ENCODE measurements at regions not wholly inside any gene's neighbourhood (a gene's known extent, or its start where the extent isn't known, plus 50 kb on each side); places are given as distances from the start of the nearest gene placed in this dataset.

DNA sequence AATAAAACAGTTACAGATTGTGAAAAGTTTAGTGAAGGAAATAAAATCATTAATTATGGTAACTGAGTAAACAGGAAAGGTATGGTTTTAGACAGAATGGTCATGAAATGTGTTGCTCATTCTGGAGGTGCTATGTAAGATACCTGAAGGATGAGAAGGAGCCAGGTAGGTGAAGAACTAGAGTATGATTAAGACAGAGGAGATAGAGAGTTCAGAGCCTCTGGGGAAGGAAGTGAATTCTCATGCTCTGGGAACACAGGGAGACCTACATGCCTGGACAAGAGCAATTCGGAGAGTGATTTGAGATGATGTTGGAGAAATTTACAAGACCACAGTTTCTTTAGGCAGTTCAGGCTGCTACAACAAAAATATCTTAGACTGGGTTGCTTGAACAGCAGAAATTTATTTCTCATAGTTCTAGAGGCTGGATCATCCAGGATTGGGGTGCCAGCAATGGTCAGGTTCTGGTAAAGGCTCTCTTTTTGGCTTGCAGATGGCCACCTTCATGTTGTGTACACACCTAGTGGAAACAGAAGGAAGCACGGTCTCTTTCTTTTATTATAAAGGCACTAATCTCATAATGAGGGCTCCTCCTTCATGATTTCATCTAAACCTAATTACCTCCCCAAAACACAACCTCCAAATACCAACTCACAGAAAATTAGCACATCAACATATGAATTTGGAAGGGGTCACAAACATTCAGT, 1416.1 kb downstream of the PCDH7 start:
- DNase-seq (ENCODE audit: low read depth) = no peak

DNA sequence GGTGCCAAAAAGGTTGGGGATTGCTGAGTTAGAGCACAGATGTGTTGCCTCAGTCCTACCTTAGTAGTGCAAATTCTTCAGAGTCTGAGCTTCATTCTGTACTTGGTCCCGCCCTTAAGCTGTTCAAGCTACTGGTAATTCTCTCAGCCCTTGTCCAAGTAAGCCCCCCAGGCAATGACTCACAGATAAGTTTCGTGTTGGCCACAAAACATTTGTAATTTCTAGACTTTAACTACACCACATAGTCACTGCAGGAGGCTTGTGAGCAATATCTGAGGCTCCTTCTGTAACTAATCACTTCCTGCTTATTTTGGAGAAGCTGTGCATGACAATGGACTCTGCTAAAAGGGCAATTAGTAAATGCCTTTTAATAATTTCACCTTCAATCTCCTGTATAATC, 1420.5 kb downstream of the PCDH7 start:
- DNase-seq (ENCODE audit: low read depth) = peak; percentile 74

DNA sequence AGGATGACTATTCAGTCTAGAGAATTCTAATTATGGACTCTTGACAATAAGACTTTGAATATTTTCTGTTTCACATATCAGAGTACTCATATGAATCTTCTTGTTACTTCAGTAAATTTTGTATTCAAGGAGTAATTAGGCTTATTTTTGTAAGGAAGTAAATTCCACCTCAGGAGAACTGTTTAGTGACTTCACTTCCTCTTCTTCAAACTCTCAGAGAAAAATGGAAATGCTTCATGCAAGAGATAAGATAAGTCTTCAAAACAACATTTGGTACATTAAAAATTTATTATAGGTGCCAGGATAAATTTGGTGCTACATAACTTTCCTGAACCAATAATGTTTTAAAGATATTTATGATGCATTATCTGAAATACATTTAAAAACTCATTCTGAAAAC, 1421.9 kb downstream of the PCDH7 start:
- no peak for DNase-seq (ENCODE audit: low read depth)

DNA sequence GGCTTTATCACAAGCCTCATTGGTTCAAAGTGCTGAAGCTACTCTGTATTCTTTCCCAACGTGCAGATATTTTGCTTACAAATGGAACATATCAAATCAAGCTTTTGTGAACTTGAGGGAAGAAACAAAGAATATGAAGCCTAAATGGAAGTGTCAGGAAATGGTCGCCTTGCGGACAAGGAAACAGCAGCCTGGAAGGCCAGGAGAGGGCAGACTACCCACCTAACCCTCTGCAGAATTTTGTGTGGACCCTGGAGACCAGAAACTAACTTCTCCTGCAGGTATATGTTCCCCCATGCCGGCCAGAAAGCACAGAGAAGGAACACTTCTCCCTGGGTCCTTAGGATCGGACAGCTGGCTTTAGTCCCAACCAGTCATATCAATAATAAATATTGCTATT, 1425.8 kb downstream of the PCDH7 start:
- DNase-seq (ENCODE audit: low read depth) = no peak

DNA sequence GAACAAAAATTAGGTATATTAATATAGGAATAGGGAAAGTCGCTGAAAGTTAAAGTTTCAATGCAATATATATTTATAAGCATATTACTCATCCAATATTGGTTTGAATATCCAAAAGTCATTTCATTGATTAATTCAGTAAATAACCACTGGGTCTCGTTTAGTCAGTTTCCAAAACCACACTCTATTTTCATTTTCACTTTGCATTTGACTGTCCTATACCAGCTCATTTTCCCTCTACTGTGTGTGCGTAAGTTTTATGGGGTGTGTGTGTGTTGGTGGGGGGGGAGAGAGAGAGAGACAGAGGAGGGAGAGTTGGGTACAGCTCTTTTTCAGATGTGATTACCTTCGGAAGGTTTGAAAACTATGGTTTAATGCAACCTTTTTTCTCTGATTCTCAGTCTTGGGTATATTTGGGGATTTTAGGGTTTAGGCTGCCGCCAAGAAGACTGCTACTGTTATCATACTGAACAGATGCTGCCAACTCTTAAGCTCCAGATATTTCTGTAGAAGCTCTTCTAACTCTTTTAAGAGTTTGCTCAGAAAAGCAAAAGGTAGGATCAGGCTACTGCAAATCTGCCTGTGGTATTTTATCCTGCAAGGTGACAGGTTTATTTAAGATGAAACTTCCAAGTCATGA, 1427.4 kb downstream of the PCDH7 start:
- peak; percentile 20 for DNase-seq (ENCODE audit: low read depth)

DNA sequence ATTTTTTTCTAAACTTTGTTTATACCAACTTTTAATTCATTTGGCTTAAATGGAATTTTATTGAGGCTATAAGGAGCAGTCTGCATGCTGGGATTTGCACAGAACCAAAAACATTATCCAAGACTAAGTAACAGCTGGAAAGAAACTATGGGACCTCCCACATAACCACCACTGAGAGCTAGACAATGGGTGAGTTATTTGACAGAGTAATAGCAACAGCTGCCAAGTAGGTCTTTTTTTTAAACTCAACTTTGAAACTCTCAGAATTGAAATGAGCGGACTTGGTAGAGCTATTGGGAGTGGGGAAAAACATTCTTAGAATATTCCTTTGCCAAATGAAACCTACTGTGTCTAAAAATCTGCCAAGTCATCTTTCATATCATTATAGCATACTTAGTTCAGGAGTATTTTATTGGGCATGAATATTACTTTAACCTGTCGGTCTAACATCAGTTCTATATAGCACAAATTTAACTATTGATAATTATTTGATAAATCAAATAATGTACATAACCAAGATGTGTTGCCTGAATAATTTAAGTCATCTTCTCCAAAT, 1428.0 kb downstream of the PCDH7 start:
- peak; percentile 81 for DNase-seq (ENCODE audit: low read depth)

DNA sequence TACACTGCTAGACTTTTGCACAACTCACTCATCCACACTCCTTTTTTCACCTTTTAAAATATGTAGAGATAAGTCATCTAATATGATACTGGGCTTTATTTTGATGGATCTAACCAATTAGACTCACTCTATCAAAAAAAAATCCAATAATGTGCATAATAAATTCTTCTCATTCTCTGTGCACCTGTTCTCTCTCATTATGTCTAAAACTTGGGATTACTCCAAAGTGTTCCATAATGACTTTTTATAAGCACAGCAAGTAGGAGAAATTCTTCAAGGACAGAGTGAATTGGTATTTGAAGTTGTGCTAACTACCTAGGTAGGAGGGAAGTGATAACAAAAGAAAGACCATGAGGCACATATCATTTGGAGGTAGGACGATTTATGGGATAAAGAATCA, 1438.8 kb downstream of the PCDH7 start:
- DNase-seq (ENCODE audit: low read depth) = no peak

DNA sequence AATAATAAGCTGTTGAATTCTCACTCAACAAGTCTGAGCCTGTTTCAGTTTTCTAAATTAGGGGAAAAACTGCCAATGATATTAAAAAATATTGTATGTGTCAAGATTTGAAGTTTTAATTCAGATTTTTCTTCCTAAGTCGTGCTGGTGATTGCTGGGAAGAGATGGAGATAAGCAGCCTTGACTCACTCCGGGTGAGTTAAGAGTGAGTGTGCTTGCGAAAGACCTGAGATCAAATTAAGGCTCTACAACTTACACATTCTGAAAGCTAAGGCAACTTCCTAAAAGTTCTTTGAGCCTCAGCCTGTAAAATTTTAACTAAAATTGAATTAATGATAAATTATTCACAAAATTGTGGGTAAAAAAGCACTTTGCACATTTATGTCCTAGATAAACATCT, 1441.2 kb downstream of the PCDH7 start:
- peak; percentile 15 for DNase-seq (ENCODE audit: low read depth)

DNA sequence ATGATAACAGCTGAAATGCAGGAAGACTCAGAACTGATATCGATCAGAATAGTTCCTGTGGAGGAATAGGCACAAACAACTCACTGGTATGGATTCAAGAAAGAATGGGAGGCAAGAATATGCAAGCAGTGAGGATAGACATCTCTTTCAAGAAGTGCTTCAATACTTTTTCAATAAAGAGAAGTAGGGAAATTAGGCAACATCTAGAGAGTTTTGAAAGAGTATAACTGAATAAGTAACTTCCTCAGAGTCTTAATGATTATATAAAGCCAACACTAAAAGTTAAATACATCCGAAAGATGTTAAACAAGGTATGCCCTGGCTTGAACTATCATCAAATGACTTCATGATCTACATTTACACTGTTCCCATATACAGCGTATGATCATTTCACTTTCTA, 1443.0 kb downstream of the PCDH7 start:
- DNase-seq (ENCODE audit: low read depth) = no peak

DNA sequence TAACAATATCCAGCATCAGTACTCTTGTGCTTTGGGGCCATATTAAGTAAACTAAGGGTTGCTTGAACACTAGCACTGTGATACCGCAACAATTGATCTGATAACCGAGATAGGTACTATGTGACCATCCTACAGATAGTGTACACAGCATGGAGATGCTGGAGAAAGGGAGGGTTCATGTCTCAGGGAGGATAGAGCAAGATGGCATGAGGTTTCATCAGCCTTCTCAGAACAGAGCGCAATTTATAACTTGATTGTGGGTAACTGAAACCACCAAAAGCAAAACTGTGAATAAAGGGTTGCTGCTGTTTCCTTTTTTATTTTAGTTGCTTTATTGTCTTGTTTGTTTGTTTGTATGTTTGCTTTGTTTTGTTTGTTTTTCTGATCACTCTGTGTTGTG, 1449.7 kb downstream of the PCDH7 start:
- no peak for DNase-seq (ENCODE audit: low read depth)

DNA sequence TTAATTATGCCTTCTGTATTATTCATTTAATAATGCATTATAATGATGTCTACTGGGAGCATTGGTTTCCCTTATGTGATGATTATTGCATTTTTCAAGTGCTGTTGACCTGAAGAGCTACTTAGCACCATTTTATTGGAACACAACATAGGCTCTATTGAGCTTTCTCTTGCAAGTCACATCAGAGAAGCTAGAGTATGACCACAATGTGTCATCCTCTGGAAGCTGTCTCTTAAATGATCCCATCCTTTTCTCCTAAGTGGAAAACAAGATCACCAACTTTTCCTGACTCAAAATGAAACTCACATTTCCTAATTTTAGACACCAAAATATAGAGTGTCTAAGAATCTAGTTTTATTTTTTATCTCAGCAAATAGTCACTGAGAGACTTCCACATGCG, 1451.9 kb downstream of the PCDH7 start:
- DNase-seq (ENCODE audit: low read depth) = peak; percentile 6

DNA sequence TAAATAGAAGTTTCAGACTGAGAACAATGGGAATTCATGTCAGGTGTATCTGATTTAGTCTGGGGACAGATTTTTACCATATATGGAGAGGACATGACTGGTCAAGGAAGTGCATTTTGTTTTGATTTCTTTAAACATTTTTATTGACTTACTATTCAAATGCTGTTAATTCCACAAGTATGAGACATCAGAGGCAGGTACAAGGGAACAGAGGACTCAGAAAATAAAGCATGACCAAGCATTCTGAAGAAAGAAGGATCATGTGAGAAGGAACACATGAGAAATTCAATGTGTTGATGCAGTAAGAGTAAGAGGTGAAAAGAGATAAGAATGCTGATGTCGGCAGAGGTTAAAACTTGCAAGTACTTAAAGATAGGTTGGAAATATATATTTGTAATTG, 1452.6 kb downstream of the PCDH7 start:
- peak; percentile 37 for DNase-seq (ENCODE audit: low read depth)

DNA sequence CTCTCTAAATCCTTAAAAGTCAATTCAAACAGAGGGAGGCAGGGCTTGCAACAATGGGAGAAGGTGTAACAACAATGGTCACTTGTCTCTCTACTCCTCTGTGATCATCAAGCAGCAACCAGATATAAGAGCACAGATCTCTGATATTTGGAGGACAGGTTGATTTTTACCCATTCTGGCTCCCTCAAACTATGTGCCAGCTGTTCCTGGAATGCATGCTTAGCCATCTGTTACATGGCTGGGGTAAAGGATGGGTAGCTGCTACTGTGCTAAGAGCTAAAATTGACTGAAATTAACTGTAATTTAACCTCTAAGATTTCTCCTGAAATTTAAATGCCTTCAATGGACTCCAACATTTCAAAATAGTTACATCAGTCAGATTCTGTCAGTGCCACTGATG, 1459.9 kb downstream of the PCDH7 start:
- peak; percentile 7 for DNase-seq (ENCODE audit: low read depth)

DNA sequence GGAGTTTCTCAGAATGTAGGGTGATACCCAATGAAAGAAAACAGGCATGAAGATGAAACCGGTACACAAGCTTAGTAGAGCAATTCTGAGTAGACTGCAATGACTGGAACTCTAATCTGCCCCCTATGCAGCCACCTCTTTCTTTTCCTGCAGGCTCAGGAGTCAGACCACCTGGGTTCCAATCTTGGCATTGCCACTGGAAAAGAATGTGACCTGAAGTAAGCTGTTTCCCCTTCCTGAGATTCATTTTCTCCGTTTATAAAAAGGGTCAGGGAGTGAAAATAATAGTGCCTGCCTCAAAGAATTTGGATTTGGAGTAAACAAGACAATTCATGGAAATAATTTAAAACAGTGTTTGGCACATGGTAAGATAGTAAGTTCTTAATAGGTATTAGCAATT, 1464.0 kb downstream of the PCDH7 start:
- no peak for DNase-seq (ENCODE audit: low read depth)

DNA sequence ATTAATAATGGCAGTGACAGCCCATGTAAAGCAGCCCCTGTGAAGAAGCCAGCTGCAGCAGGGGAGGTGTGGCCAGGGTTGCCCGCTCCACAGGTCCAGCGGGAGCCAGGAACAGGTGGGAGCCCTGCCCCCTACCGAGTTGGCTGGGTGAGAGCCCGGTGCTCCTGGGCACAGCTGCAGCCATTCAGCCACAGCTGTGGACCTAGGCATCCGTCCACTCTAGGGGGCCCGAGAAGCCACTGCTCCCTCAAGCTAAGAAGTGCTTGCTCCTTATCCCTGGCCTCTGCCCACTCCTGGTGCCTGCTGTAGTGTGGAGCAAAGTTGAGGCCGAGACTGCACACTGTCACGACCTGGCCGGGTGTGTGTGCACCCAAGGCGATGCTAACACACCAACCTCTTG, 1469.0 kb downstream of the PCDH7 start:
- DNase-seq (ENCODE audit: low read depth) = no peak

DNA sequence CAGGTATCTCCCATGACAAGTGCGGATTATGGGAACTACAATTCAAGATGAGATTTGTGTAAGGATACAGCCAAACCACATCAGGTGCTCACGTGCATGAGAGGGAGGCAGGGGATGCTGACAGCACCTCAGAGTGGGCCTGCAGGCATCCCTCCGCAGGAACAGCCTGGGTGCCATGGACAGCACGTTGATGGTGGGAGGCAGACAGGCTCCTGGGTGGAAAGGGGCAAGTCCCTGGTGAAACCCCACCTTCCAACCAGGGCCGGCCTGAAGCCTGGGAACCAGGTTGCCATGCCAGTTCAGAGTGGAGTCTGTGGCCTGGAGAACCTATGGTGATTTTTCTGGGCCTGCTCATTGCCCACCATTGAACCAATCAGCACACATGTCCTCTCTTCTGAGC, 1469.6 kb downstream of the PCDH7 start:
- no peak for DNase-seq (ENCODE audit: low read depth)

DNA sequence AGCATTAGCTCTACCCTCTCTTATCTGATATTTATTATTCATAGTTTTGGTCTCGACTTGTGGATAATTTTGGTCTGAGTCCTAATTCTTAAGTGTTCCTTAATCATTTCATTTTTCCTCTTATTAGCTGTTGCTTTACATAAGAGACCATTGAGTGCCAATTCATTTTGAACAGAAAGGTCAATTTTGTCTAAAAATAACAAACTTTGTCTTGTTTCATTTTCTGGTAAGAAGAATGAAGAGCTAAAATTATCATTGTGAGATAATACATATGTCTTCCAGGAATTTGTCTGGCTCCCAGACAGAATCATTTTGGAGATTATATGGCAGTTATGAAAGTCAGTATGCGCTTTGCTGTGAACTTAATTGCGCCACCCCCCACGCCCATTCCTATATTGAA, 1471.8 kb downstream of the PCDH7 start:
- no peak for DNase-seq (ENCODE audit: low read depth)

DNA sequence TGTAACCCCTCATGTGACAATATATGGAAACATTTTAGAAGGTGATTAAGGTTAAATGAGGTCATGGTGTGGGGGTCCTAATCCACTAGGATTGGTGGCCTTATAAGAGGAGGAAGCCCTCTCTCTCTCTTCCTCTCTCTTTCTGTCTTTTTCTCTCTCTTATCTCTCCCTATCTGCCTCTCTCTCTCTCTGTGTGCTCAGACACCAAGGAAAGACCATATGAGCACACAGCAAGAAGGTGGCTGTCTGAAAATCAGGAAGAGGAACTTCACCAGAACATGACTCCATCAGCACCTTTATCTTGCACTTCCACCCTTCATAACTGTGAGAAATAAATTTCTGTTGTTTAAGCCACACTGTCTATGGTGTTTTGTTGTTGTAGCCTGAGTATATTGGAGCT, 1472.2 kb downstream of the PCDH7 start:
- no peak for DNase-seq (ENCODE audit: low read depth)

DNA sequence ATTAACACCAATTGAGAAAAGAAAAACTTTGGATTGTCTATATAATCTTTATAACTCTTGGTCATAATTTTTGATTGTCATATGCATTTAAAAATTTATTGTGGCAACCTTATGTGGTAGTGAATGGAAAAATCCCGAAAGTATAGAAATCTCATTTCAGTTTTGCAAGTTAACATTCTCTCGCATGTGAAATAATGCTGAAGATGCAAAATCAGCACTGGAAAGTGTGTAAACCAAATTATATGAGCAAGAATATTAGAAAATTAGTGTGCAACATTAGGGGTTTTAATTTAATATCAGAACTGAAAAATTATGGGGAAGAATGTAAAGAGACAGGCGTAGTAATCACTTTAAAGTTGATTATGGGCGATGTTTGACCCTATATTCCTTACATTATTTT, 1472.8 kb downstream of the PCDH7 start:
- DNase-seq (ENCODE audit: low read depth) = no peak

DNA sequence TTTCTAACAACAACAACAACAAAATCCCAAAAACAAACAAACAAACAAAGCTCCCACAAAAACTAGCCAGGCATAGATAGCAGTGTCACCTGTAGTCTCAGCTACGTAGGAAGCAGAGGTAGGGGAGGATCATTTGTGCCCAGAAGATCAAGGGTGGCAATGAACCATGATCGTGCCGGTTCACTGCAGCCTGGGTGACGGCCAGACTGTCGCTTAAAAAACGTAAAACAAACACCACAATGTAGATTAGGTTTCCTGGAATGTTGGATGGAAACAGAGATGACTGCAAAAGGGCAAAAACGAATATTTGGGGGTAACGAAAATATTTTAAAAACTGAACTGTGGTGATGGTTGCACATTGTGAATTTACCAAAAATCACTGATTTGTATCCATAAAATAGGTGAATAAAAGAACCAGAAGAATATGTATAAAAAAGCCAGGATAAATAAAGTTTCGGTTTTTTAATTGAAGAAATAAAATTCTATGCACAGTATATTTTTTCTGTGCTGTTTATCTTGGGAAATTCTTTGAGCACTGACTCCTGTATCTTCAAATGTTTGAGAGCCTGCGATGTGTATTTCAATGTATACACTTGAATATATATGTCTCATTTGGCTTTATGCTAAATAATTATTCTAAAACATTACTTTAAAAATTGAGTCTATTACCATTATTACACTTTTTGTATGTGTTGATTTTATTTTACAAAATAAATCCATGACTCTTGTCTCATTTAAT, 1477.0 kb downstream of the PCDH7 start:
- no peak for DNase-seq (ENCODE audit: low read depth)

DNA sequence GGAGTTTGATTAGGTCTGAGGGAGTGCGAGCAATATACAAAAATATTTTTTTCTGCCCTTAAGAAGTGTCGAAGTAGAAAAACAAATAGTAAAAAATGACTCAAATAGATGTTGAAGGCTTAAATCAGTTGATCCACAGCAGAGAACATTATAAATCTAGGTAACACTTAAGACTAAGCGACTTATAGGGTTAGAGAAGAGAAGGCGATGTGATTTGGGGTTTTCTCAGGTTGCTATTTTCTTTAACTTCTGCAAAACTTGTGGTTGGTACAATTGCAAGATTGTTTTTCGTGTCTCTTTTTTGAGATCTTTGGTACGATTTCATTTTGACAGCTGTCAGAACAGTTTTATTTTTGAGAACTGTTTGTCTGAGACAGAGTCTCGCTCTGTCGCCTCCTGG, 1479.5 kb downstream of the PCDH7 start:
- DNase-seq (ENCODE audit: low read depth) = no peak

DNA sequence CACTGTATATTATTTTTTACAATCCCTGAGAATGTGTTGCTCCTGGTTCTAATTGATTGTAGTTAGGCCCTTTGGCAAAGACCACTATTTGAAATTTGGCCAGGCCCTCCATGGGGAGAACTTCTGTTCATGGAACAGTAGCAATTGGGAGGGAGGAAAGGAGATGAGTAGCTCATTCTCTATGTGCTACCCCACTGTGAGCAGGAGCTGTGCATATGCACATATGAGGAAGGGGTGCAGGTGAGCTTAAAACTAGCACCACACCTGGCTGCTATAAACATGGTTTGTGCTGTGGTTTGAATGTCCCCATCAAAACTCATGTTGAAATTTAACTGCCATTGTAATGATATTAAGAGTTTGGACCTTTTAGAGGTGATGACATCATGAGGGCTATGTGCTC, 1483.2 kb downstream of the PCDH7 start:
- no peak for DNase-seq (ENCODE audit: low read depth)

DNA sequence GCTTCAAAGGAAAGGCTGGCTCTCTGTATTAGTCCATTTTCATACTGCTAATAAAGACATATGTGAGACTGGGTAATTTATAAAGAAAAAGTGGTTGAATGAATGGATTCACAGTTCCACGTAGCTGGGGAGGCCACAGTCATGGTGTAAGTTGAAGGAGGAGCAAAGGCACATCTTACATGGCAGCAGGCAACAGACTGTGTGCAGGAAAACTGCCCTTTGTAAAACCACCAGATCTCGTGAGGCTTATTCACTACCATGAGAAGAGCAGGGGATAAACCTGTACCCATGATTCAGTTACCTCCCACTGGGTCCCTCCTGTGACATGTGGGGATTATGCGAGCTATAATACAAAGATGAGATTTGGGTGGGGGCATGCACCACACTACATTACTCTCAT, 1486.6 kb downstream of the PCDH7 start:
- DNase-seq (ENCODE audit: low read depth) = no peak

Measured in LHCN-M2 (cell line).